ENCODE measurements at regions not wholly inside any gene's neighbourhood (a gene's known extent, or its start where the extent isn't known, plus 50 kb on each side); places are given as distances from the start of the nearest gene placed in this dataset.

- TF ChIP-seq POLR2AphosphoS5 (IDR thresholded peaks at IDR 0.05; ENCODE audit: borderline replicate concordance, low read depth, low read length): no peak
- TF ChIP-seq FOXP2 (optimal IDR thresholded peaks at IDR 0.05; ENCODE audit: control extremely low read depth, extremely low read length, insufficient read depth): no peak
- no peak for TF ChIP-seq EZH2 (IDR thresholded peaks at IDR 0.05)
- no peak overlapping the region for H3K9ac ChIP-seq (ENCODE audit: insufficient read length)
- no peak overlapping the region for H3K27ac ChIP-seq
- H3K4me3 ChIP-seq: no peak overlapping the region
- H3K9me3 ChIP-seq (ENCODE audit: low read depth, low read length): no peaks in the 10 kb centered on the region
- H3K36me3 ChIP-seq (ENCODE audit: insufficient read depth, low read length): no peaks in the 10 kb centered on the region
- DNase-seq (ENCODE audit: low read depth, low spot score): no peak
These were observed 50.7 kb upstream of the HAAO start for GRCh38 chr2:42843131-42843530.

- no peaks in the 10 kb centered on the region for H3K9me3 ChIP-seq (ENCODE audit: low read depth, low read length)
- no peaks in the 10 kb centered on the region for H3K36me3 ChIP-seq (ENCODE audit: insufficient read depth, low read length)
- TF ChIP-seq FOXP2 (optimal IDR thresholded peaks at IDR 0.05; ENCODE audit: control extremely low read depth, extremely low read length, insufficient read depth) (no peak), EZH2 (IDR thresholded peaks at IDR 0.05) (no peak), POLR2AphosphoS5 (IDR thresholded peaks at IDR 0.05; ENCODE audit: borderline replicate concordance, low read depth, low read length) (no peak)
- DNase-seq (ENCODE audit: low read depth, low spot score): no peak
- no peak overlapping the region for H3K27ac ChIP-seq
- no peak overlapping the region for H3K9ac ChIP-seq (ENCODE audit: insufficient read length)
- no peak overlapping the region for H3K4me3 ChIP-seq
These were observed 50.1 kb upstream of the HAAO start for GRCh38 chr2:42842466-42842865.

Data from SK-N-MC (cell line).